Transverse colon (tissue), 4 donors: ENCODE measurements at regions not wholly inside any gene's neighbourhood (a gene's known extent, or its start where the extent isn't known, plus 50 kb on each side); places are given as distances from the start of the nearest gene placed in this dataset.
A peak's percentile ranks its signal among the peaks of the same experiment; 100 is the strongest.

Source experiments
- DNase-seq: peaks from one replicate; pipeline ENCODE4 v3.0.0-alpha.2; 2019
- H3K27ac ChIP-seq, 4 donors: fragments of 200-600 bp; sonication (generic); 2 replicates each; pipeline ENCODE4 v1.5.1; 2016 to 2018; ENCODE audit warnings: inconsistent platforms in 4 of 4
- H3K27me3 ChIP-seq: fragments of 200-600 bp; sonication (generic); 2 replicates; pipeline ENCODE4 v1.5.1; 2017; ENCODE audit warnings: inconsistent platforms
- H3K36me3 ChIP-seq, 4 donors: fragments of 200-600 bp; sonication (generic); 2 replicates each; pipeline ENCODE4 v1.5.1; 2017 to 2019; ENCODE audit warnings: inconsistent platforms in 4 of 4
- H3K4me1 ChIP-seq, 4 donors: fragments of 200-600 bp; sonication (generic); 2 replicates each; pipeline ENCODE4 v1.5.1; 2017 to 2020; ENCODE audit warnings: inconsistent platforms in 4 of 4
- H3K4me3 ChIP-seq, 4 donors: fragments of 200-600 bp; sonication (generic); 1 replicate in 1 of 4; 2 replicates in 3 of 4; pipeline versions ENCODE4 v1.5.1 to v1.6.1; 2017 to 2019; ENCODE audit warnings: inconsistent platforms in 4 of 4
- H3K9me3 ChIP-seq, 2 donors: fragments of 200-600 bp; sonication (generic); 2 replicates each; pipeline ENCODE4 v1.5.1; 2017 to 2019; ENCODE audit warnings: inconsistent platforms in 2 of 2
- EP300 ChIP-seq: sonication (generic); formaldehyde crosslinking; IDR thresholded peaks from one replicate; pipeline ENCODE4 v1.6.1; 2017; ENCODE audit warnings: antibody characterized with exemption, low read depth
- POLR2A ChIP-seq: fragments of 450-650 bp; IDR thresholded peaks from one replicate; pipeline ENCODE4 v1.6.1; 2016; ENCODE audit warnings: antibody characterized with exemption, mild to moderate bottlenecking, moderate library complexity
- POLR2AphosphoS5 ChIP-seq, 3 donors: sonication (generic); formaldehyde crosslinking; IDR thresholded peaks; one replicate each; pipeline ENCODE4 v1.6.1; 2016; ENCODE audit warnings: antibody characterized with exemption in 3 of 3
- WGBS, 2 donors: methylation state at CpG; one replicate each; pipeline ENCODE4 v1.1.5; 2018; ENCODE audit warnings: low coverage in 1 of 2; 5-methylcytosine and 5-hydroxymethylcytosine counted together
- in situ Hi-C, 4 donors: fragments of 200-750 bp; cut with MboI; loops; one replicate each; pipeline versions ENCODE4 v1.15.0 to v1.15.1; 2017; ENCODE audit warnings: low sequenced_read_pairs in 3 of 4, low pct_ligation_motif_present in 1 of 4, low pct_unique_long_range_greater_than_20kb in 1 of 4
- intact Hi-C: fragments of 100-400 bp; cut with DNase I; formaldehyde crosslinking; loops from one replicate; pipeline ENCODE4 v1.15.1; 2023; ENCODE audit warnings: low total_unique reads
- TF ChIP-seq, protein P1 (sequence below), 5 experiments: fragments of 200-600 bp in 3 of 5; fragments of 450-650 bp in 2 of 5; sonication (generic) in 3 of 5; IDR thresholded peaks; 1 replicate in 2 of 5; 2 replicates in 3 of 5; pipeline ENCODE4 v1.5.1; 2016 to 2017; ENCODE audit warnings: antibody characterized with exemption in 5 of 5, inconsistent platforms in 3 of 5, mild to moderate bottlenecking in 2 of 5, moderate library complexity in 1 of 5

- 74 to 86% methylated on average over 1 to 5 of the region's 5 CpGs for WGBS, 2 donors
- DNase-seq: no peak
- in situ Hi-C loops (no loop called here), intact Hi-C loops (no loop called here)
- H3K36me3 ChIP-seq: no peaks in the 10 kb centered on the region
- H3K4me3 ChIP-seq: no peak overlapping the region
- peaks cover 0 to 2% (median 0%) of the 10 kb centered on the region in 4 donors for H3K4me1 ChIP-seq
- H3K27me3 ChIP-seq: no peaks in the 10 kb centered on the region
- no peak for TF ChIP-seq EP300
- no peak for TF ChIP-seq POLR2AphosphoS5 (IDR thresholded peaks at IDR 0.05)
- TF ChIP-seq POLR2A: no peak
- TF ChIP-seq, protein P1, sequence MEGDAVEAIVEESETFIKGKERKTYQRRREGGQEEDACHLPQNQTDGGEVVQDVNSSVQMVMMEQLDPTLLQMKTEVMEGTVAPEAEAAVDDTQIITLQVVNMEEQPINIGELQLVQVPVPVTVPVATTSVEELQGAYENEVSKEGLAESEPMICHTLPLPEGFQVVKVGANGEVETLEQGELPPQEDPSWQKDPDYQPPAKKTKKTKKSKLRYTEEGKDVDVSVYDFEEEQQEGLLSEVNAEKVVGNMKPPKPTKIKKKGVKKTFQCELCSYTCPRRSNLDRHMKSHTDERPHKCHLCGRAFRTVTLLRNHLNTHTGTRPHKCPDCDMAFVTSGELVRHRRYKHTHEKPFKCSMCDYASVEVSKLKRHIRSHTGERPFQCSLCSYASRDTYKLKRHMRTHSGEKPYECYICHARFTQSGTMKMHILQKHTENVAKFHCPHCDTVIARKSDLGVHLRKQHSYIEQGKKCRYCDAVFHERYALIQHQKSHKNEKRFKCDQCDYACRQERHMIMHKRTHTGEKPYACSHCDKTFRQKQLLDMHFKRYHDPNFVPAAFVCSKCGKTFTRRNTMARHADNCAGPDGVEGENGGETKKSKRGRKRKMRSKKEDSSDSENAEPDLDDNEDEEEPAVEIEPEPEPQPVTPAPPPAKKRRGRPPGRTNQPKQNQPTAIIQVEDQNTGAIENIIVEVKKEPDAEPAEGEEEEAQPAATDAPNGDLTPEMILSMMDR (IDR thresholded peaks at IDR 0.05): no peak
- H3K9me3 ChIP-seq: no peaks in the 10 kb centered on the region
- no peak overlapping the region for H3K27ac ChIP-seq
Observed at GRCh38 chr3:137202941-137203340, 245.2 kb downstream of the IL20RB start.

- H3K36me3 ChIP-seq: no peaks in the 10 kb centered on the region
- WGBS, 2 donors: 31 to 47% methylated on average over 2 to 3 of the region's 3 CpGs
- in situ Hi-C loops: no loop called here
- intact Hi-C loops: no loop called here
- no peaks in the 10 kb centered on the region for H3K27me3 ChIP-seq
- no peak overlapping the region for H3K27ac ChIP-seq
- no peak overlapping the region for H3K4me3 ChIP-seq
- peaks cover 0 to 2% (median 0%) of the 10 kb centered on the region in 4 donors for H3K4me1 ChIP-seq
- no peak for DNase-seq
- TF ChIP-seq POLR2AphosphoS5 (IDR thresholded peaks at IDR 0.05) (no peak), POLR2A (no peak), EP300 (no peak)
- TF ChIP-seq, protein P1 (IDR thresholded peaks at IDR 0.05): no peak
- H3K9me3 ChIP-seq: no peaks in the 10 kb centered on the region
Observed at GRCh38 chr3:137204409-137204808, 246.6 kb downstream of the IL20RB start.

DNA sequence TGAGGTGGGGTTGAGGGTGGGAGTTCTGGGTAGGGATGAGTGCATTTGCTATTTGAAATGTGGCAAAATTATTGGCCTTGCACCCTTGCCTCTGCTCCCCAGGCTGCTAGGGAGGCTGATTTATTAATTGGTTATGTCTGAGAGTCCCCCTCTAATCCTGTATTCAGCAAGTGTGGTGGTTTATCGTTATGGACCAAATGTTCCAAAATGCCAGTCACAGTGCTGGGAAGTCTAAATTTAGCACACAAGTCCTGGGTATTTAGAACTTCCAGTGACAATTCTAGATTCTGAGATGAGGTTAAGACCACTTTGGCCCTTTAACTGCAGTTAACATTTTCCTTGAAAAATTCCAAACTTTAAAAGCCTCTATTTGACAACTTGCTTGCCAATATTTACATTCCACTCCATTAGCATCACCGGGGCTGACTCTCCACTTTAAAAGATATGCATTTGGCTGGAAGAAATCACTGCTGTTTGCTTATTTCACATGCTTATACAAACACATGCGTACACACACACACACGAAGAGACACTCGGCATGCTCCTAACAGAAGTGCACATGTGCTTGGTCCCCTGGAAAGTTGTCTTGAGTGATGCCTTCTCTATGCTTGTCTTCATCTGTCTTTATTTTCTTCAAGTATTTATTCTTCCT is 247.7 kb downstream of the IL20RB start:
- no peaks in the 10 kb centered on the region for H3K27me3 ChIP-seq
- peak overlapping the region in 1 of 4 donors; percentile 23 for H3K27ac ChIP-seq
- in situ Hi-C loops: no loop called here
- DNase-seq: no peak
- intact Hi-C loops: no loop called here
- WGBS, 2 donors: 13 to 32% methylated on average over 3 to 5 of the region's 5 CpGs
- no peak overlapping the region for H3K4me3 ChIP-seq
- H3K36me3 ChIP-seq: no peaks in the 10 kb centered on the region
- H3K4me1 ChIP-seq: peaks cover 0 to 2% (median 0%) of the 10 kb centered on the region in 4 donors
- peak in 1 of 3 donors; percentile 18 for TF ChIP-seq POLR2AphosphoS5 (IDR thresholded peaks at IDR 0.05)
- TF ChIP-seq, protein P1 (IDR thresholded peaks at IDR 0.05): no peak
- no peak for TF ChIP-seq POLR2A
- H3K9me3 ChIP-seq: no peaks in the 10 kb centered on the region

- peaks cover 0 to 2% (median 0%) of the 10 kb centered on the region in 4 donors for H3K4me1 ChIP-seq
- WGBS, 2 donors: 97 to 100% methylated on average over 1 of the region's 1 CpG
- no peak overlapping the region for H3K4me3 ChIP-seq
- H3K36me3 ChIP-seq: no peaks in the 10 kb centered on the region
- intact Hi-C loops: no loop called here
- no peaks in the 10 kb centered on the region for H3K27me3 ChIP-seq
- TF ChIP-seq, protein P1 (IDR thresholded peaks at IDR 0.05): no peak
- TF ChIP-seq POLR2A: no peak
- no peak for TF ChIP-seq EP300
- H3K9me3 ChIP-seq: no peaks in the 10 kb centered on the region
- no peak overlapping the region for H3K27ac ChIP-seq
- in situ Hi-C loops: no loop called here
- DNase-seq: no peak
Observed at GRCh38 chr3:137207616-137208015, 249.8 kb downstream of the IL20RB start.
